NCI-H748 treated with DMSO at 0.1 percent for 48 hours (cell line): ENCODE measurements at regions not wholly inside any gene's neighbourhood (a gene's known extent, or its start where the extent isn't known, plus 50 kb on each side); places are given as distances from the start of the nearest gene placed in this dataset.

Experiments
- DNase-seq: peaks from one replicate; lab custom pipeline; 2025; lab: John Stamatoyannopoulos, UW

DNA sequence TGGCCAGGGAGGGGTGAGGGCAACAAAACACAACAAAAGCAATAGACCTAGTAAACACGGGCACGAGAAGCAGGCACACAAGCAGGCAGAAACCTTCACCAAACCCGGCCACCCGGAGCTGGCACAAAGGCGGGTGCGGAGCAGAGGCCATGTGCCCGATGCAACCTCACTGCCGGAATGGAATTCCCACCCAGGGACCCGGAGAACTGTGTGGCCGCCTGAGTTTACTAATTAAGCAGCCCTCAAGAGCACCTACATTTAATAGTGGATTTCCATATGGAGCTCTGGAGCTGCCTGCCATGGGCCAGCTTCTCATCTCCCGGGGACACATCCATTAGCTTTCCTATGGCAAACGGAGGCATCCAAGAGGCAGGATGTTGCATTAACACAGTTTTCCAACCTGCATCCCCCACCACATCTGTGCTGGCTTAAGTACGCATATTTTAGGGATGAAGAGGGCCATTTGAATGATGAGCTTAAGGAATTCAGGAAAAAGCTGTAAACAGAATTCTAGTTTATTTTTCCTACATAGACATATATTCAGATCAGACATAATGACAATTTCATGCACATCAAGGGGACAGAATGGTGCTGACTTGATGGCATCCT lies 104.5 kb upstream of the SMIM21 start:
- DNase-seq: no peak

DNA sequence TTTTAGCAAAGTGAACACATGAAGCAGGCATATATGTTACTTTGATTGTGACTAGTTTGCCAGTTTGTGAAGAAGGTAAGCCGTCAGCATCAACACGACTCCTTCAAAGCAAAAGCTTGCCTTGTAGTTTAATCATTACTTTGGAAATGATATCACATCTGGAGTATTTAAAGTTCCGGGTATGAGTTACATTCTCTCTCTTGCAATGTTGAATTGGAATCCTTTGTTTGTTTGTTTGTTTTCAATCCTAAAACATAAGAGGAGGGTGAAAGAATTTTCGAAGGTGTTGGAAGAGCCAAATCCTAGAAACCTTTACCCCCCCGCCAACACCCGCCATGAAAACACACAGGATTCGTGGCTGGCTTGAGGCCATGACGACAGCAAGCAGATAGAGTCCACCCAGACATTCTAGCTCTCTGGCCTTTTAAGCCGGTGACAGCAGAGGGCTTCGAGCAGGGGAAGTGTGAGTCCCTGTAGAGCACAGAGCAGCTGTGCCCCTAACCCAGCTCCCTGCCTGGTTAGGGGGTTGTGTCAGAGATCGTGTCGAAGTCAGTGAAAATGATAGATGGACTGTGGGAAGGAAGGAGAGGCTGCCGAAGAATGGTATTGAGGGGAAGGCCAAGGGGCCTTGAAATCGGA lies 103.8 kb upstream of the SMIM21 start:
- no peak for DNase-seq

DNA sequence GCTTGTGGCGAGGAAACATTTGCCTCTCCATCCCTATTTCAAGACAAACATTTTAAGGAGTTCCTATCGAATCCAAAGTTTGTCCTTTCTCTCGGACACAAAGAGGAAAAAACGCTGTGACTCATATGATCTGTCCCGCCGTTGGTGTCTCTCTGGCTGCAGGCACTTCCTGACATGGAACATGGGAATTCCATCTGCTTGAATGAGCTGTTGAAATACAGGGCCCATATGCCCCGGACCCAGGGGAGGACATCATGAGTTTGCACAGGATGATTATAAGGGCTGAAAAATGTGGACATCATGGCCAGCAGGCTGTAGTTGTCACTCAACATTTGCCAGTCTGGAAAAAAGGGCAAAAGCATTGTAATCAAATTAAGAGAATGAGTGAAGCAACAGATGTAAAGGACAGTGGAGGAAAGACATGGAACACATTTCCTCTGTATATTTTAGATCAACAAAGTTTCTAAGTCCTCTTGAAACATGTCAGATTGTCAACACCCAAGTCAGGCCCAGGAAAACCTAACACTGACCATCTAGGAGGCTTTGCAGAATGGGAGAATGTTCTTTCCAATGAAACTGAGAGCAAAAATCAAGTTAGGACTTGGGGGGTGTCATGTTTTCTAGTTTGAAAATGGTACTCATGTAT lies 103.2 kb upstream of the SMIM21 start:
- no peak for DNase-seq

GRCh38 chr18:75530118-75530517 lies 102.6 kb upstream of the SMIM21 start:
- DNase-seq: no peak

DNA sequence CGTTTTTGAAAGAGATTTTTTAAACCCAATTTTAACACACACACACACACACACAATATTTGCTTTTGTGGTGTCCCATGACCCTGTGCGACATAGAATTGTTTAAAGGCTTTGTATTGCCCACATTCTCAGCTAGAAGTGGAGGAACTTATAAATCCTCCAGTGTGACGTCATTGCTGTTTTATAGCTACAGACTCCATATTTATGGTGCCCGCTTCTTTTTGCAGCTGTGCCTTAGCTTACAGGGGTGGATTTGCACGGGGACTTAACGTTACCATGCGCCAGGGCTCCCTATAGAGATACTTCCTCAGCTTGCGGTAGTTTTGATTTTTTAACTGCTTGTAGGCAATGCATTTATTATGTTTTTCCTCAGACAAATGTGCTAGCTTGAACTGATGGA lies 101.9 kb upstream of the SMIM21 start:
- DNase-seq: no peak

DNA sequence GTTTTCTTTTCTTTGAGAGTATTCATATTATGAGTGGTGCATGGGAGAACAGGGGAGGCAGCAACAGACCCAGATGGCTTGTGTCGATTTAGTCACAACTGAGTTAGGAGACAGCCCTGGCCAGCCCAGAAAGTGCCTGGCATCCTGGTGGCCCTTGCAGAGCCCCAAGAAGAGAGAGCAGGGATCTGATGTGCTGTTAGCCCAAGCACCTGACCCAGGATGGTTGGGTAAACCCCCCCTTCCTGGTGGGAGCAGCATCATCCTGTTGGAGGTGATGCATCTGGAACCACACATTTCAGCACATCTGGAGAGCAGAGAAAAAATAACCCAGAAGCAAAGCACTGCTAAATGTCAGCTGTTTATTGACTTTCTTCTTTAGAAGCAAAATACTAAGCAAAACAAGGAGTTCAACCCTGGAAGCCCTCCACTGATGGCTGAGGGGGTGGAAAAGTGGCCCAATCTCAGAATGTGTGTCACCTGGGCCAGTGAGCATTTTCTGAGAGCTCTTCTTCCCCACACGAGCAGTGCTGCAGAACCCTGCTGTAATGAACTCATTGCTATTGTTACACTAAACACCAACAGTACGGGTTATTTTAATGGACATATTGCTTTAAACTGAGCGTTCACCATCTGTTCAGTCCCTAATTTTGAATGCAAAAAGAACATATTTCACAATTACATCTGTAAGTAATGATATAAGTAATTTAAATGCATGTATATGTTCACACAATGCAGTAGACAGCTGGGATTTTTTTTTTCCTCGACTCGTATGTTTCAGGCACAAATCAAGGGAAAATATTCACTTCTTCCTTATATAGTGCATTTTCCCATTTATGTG lies 100.6 kb upstream of the SMIM21 start:
- no peak for DNase-seq

DNA sequence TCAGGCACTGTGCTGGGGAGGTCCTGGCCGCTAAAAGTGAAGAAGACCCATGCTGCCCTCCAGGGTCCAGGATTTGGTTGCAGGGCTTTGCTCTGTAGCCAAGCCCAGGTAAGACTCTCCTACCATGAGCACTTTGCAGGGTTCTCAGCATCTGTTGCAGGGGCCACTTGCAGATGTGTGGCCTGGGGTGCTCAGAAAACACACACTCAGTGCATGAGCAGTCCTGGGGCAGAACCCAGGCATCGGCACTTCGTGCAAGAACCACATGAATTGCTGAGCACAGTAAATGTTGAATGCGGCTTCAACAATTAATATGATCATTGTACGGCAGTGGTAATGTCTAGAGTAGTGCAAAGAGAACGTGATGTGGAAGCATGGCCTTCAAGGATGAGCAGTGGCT lies 98.5 kb upstream of the SMIM21 start:
- DNase-seq: no peak

DNA sequence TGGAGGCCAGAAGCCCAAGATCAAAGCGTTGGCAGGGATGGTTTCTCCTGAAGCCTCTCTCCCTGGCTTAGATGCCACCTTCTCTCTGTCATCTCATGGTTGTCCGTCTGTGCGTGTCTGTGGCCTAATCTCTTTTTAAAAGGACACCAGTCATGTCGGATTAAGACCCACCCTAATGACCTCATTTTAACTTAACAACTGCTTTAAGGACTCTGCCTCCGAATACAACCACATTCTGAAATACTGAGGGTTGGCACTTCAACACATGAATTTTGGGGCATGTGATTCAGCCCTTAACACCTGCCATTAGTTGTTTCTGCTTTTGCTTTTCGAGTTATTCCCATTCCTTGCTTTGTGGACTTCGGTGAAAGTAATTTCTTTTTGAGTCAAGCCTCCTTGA lies 97.8 kb upstream of the SMIM21 start:
- no peak for DNase-seq

GRCh38 chr18:75524841-75525240 lies 97.3 kb upstream of the SMIM21 start:
- no peak for DNase-seq

DNA sequence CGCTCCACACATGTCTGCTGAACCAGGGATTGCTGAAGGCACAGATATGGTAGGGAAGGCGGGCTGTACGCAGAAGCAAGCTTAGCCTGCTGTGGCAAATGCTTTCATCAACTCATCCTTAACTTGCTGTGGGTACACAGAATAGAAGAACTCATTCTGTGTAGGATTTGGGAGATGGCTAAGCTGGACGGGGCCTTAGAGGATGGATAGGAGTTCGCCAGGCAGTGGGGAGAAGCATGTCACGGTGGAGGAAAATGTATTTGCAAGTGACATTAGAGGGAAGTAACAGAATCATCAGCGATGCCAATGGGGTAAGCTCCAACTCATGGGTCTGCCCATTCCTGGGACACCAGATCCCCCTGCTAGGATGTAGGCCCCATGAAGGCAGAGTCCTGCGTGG lies 96.7 kb upstream of the SMIM21 start:
- no peak for DNase-seq

DNA sequence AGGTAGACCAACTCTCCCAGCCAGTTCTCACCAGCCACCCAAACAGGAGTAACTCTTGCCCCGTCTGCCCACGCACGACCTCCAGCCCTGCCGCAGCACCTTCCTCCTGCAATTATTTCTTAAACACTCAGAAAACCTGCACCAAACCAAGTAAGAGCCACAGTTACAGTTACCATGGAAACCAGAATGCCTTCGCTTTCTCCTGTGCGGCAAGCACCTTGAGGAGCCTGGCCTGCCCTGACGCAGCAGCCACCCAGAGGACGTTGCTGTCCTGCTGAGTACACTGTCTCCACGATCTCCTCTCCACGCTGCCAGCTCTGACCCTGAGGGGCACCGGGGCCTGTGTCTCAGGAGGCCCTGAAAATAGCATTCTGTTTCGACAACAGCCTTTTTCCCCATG lies 94.3 kb upstream of the SMIM21 start:
- no peak for DNase-seq

GRCh38 chr18:75518007-75518406 lies 90.5 kb upstream of the SMIM21 start:
- no peak for DNase-seq

GRCh38 chr18:75517286-75517685 lies 89.8 kb upstream of the SMIM21 start:
- DNase-seq: no peak

DNA sequence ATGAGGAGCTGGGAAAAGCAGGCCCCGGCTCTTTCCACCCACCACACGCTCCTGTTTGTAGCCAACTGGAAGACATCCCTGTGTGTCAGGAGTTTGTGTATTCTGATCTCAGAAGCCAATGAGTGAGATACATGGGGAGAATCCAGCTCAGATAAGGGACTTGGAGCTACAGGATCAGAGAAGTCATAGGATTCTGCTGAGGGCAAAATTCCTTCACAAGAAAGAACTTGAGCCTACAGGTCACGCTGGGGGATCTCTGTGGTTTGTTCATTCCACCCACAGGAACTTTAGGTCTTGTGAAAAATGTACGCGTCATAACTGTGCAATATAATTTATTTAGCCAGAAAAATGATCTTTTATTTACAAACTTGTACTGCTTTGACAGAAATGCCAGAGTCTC lies 80.1 kb upstream of the SMIM21 start:
- DNase-seq: no peak

GRCh38 chr18:75506913-75507312 lies 79.4 kb upstream of the SMIM21 start:
- no peak for DNase-seq

DNA sequence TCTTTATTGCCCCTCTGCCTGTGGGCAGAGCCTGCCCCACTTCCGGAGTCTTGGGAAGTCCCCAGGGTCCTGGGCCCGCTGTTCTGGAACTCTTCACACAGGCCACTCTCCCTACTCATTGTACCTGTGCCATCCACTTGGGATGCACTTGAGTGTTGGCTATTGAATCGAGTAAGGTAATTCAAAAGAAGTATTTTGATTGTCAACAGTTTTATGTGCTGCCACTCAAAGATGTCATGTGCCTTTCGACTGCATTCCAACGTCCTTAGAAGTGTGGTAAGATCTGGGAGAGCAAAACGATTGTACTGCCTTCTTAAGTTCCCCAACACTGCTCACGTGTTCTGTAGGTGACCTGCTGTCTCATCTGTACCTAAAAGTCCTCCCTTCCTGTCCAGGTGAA lies 77.0 kb upstream of the SMIM21 start:
- DNase-seq: no peak

GRCh38 chr18:75503615-75504014 lies 76.1 kb upstream of the SMIM21 start:
- no peak for DNase-seq

- no peak for DNase-seq
Observed at GRCh38 chr18:75502286-75502685, 74.8 kb upstream of the SMIM21 start.

DNA sequence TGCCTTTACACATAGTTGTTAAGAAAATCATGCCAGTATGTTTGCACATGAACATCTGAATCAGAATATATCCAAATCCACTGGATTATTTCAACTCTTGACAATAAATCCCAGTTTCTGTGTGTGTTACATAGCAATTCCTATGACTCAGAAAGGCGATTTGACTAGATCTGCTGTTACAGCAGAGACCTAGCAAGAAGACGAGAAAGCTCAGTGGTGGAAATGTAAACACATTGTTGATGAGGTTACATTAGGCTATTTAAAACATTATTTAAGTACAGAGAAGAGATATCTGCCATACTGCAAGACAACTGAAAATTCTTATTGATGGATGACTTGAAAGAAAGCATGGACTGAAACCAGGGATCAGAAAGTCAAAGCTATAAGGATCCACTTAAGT lies 73.0 kb upstream of the SMIM21 start:
- no peak for DNase-seq

GRCh38 chr18:75497576-75498235 lies 70.2 kb upstream of the SMIM21 start:
- DNase-seq: no peak

DNA sequence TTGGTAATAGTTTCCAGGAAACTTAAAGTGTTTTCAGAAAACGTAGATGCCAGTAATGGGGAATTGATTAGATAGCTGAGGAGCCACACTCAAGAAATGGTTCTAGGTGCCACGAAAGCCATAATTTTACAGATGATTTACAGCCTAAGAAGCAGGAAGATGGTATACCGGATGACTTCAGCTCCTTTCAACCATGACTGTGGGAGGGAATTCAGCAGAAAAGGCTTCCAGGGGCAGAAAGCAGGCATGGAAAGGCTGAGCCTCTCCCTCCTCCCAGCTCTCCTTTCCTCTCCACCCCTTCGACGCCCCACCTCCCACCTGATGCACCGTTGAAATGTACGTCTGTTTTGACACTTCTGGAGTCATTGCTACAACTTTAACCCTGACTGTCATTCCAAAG lies 68.6 kb upstream of the SMIM21 start:
- DNase-seq: no peak

- DNase-seq: no peak
Observed at GRCh38 chr18:75492852-75493251, 65.3 kb upstream of the SMIM21 start.
